Prostate gland (tissue), 2 donors: ENCODE measurements at regions not wholly inside any gene's neighbourhood (a gene's known extent, or its start where the extent isn't known, plus 50 kb on each side); places are given as distances from the start of the nearest gene placed in this dataset.
"Not testable (repeated sequence)": the region's sequence is repeated elsewhere in the genome, so short reads cannot be mapped to it uniquely, and the experiment has no call there.

Experiments used
- DNase-seq: peaks from one replicate; pipeline ENCODE4 v3.0.0-alpha.2; 2019; ENCODE audit warnings: low spot score
- H3K27ac ChIP-seq, 2 donors: fragments of 200-600 bp; sonication (generic); 2 replicates each; pipeline ENCODE4 v1.5.1; 2017 to 2019
- H3K27me3 ChIP-seq: fragments of 200-600 bp; sonication (generic); replicated peaks from 2 replicates; pipeline ENCODE4 v1.5.1; 2019; ENCODE audit not compliant: insufficient read depth
- H3K36me3 ChIP-seq, 2 donors: fragments of 200-600 bp; sonication (generic); 1 replicate in 1 of 2; 2 replicates in 1 of 2; pipeline versions ENCODE4 v1.5.1 to v1.8.1; 2017 to 2019
- H3K4me1 ChIP-seq: fragments of 200-600 bp; sonication (generic); replicated peaks from 2 replicates; pipeline ENCODE4 v1.5.1; 2019
- H3K4me3 ChIP-seq, 2 donors: fragments of 200-600 bp; sonication (generic); 2 replicates each; pipeline ENCODE4 v1.5.1; 2017 to 2019
- H3K9me3 ChIP-seq: fragments of 200-600 bp; sonication (generic); 2 replicates; pipeline ENCODE4 v1.5.1; 2017
- POLR2A ChIP-seq: fragments of 450-650 bp; IDR thresholded peaks from one replicate; pipeline ENCODE4 v1.6.1; 2016; ENCODE audit warnings: antibody characterized with exemption, mild to moderate bottlenecking
- POLR2AphosphoS5 ChIP-seq: sonication (generic); formaldehyde crosslinking; IDR thresholded peaks from one replicate; pipeline ENCODE4 v1.6.1; 2017; ENCODE audit warnings: antibody characterized with exemption
- WGBS: methylation state at CpG from one replicate; pipeline ENCODE4 v1.1.5; 2018; 5-methylcytosine and 5-hydroxymethylcytosine counted together
- intact Hi-C: fragments of 100-400 bp; cut with DNase I; formaldehyde crosslinking; loops from one replicate; pipeline ENCODE4 v1.14.2; 2022
- TF ChIP-seq, protein P1 (sequence below), 4 experiments: fragments of 200-600 bp in 2 of 4; fragments of 450-650 bp in 2 of 4; sonication (generic) in 2 of 4; IDR thresholded peaks; 1 replicate in 3 of 4; 2 replicates in 1 of 4; pipeline ENCODE4 v1.5.1; 2016 to 2019; ENCODE audit warnings: antibody characterized with exemption in 4 of 4, mild to moderate bottlenecking in 2 of 4, moderate library complexity in 2 of 4

DNA sequence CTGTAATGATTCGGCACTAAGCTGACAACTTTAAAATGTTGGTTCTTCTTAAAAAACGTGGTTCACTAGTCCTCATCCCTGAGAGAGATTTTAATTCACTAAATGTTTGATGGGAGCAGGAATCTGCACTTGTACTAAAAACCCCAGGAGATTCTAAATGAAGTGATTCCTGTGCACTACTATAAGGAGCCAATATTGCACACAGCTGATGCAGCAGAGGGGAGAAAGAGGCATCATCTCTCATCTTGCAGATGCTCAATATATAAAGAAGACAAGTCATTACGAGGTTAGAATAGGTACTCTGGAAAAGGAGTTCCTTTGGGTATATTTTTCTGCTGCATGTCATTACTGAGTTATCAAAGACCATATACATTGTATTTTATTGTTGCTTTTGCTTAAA lies 207.6 kb upstream of the RASGEF1B start:
- no peak for DNase-seq
- Histone ChIP-seq H3K4me1 (no peaks in the 10 kb centered on the region), H3K9me3 (no peaks in the 10 kb centered on the region), H3K4me3 (no peak overlapping the region), H3K27me3 (no peaks in the 10 kb centered on the region), H3K27ac (no peak overlapping the region), H3K36me3 (no peaks in the 10 kb centered on the region)
- WGBS, result 85% methylated on average over 3 of the region's 3 CpGs
- no peak for TF ChIP-seq POLR2AphosphoS5
- TF ChIP-seq, protein P1, sequence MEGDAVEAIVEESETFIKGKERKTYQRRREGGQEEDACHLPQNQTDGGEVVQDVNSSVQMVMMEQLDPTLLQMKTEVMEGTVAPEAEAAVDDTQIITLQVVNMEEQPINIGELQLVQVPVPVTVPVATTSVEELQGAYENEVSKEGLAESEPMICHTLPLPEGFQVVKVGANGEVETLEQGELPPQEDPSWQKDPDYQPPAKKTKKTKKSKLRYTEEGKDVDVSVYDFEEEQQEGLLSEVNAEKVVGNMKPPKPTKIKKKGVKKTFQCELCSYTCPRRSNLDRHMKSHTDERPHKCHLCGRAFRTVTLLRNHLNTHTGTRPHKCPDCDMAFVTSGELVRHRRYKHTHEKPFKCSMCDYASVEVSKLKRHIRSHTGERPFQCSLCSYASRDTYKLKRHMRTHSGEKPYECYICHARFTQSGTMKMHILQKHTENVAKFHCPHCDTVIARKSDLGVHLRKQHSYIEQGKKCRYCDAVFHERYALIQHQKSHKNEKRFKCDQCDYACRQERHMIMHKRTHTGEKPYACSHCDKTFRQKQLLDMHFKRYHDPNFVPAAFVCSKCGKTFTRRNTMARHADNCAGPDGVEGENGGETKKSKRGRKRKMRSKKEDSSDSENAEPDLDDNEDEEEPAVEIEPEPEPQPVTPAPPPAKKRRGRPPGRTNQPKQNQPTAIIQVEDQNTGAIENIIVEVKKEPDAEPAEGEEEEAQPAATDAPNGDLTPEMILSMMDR (IDR thresholded peaks at IDR 0.05), result no peak
- TF ChIP-seq POLR2A, result no peak
- intact Hi-C loops, result no loop called here

DNA sequence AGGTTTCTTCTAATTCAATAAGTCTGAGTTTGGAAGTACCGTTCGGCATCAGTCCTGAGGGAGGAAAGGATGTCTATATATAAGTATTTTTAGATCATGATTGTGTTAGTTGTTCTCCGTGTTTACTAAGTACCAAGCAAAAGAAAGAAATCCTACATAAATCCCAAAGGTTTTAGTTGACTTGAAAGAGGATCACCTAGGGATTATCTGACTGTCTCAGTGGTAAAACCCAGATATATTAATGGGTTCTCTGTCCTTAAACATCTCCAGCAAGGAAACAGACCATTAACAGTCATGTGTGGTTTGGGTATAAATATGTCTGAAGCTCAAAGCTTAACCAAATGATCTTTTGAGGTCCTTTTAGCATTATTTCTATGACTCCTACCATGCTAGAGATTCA lies 207.1 kb upstream of the RASGEF1B start:
- 79% methylated on average over 3 of the region's 3 CpGs for WGBS
- Histone ChIP-seq H3K27me3 (no peaks in the 10 kb centered on the region), H3K4me1 (no peaks in the 10 kb centered on the region), H3K4me3 (no peak overlapping the region), H3K9me3 (no peaks in the 10 kb centered on the region), H3K27ac (no peak overlapping the region), H3K36me3 (no peaks in the 10 kb centered on the region)
- DNase-seq, result no peak
- TF ChIP-seq POLR2A (no peak), POLR2AphosphoS5 (no peak)
- TF ChIP-seq, protein P1 (IDR thresholded peaks at IDR 0.05), result no peak
- intact Hi-C loops, result no loop called here

DNA sequence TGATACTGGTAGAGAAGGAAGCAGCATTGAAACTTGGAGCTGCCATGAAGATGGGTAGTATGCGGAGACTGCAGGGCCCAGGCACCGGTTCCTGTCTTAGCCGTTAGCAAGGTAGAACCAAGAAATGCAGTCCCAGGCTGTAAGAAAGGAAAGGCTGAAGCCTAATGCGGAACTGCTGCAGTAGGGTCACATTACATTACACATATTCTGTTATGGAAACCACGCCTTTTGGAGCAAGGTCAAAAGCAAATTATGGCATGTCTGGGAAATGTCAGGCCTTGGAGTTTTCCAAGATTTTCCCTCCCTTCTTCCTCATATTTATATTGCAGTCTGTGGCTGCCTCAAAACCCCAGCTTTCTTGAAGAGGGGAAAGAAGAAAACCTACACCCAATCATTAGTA lies 204.8 kb upstream of the RASGEF1B start:
- DNase-seq, result no peak
- no peaks in the 10 kb centered on the region for H3K36me3 ChIP-seq
- intact Hi-C loops, result no loop called here
- no peak overlapping the region for H3K27ac ChIP-seq
- no peaks in the 10 kb centered on the region for H3K27me3 ChIP-seq
- TF ChIP-seq POLR2A (no peak), POLR2AphosphoS5 (no peak)
- TF ChIP-seq, protein P1 (IDR thresholded peaks at IDR 0.05), result no peak
- no peaks in the 10 kb centered on the region for H3K4me1 ChIP-seq
- 66% methylated on average over 5 of the region's 5 CpGs for WGBS
- no peak overlapping the region for H3K4me3 ChIP-seq
- H3K9me3 ChIP-seq, result no peaks in the 10 kb centered on the region

DNA sequence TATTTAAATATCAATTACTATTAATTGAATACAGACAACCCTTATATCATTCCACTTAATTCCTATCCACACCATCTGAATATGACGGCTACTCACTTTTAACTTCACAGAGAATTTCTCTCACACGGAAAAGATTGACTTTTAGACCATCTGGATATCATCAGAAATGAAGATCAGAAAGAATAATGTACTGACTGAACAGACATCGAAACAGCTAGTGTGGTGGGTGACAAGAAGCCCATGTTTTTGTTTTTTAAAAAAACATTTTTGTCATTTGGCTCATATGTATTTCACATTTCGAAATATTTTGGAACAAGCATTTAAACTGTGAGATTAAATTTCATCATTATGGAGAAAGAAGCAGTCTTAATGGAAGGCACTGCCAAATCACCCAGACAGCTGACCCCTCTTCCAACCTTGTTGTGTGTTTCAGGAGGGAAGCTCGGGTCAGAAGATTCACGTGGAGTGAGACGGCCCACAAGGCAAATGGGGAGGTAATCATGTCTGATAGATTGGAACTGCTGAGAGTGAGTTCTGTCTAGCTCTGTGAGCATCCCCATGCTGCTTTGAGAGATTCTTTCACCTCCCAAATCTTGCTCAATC lies 204.2 kb upstream of the RASGEF1B start:
- WGBS, result 68% methylated on average over 7 of the region's 7 CpGs
- Histone ChIP-seq H3K27me3 (no peaks in the 10 kb centered on the region), H3K4me1 (no peaks in the 10 kb centered on the region), H3K27ac (no peak overlapping the region), H3K4me3 (no peak overlapping the region), H3K36me3 (no peaks in the 10 kb centered on the region), H3K9me3 (no peaks in the 10 kb centered on the region)
- intact Hi-C loops, result no loop called here
- no peak for DNase-seq
- TF ChIP-seq, protein P1 (IDR thresholded peaks at IDR 0.05), result no peak
- TF ChIP-seq POLR2A, result no peak
- TF ChIP-seq POLR2AphosphoS5, result no peak

DNA sequence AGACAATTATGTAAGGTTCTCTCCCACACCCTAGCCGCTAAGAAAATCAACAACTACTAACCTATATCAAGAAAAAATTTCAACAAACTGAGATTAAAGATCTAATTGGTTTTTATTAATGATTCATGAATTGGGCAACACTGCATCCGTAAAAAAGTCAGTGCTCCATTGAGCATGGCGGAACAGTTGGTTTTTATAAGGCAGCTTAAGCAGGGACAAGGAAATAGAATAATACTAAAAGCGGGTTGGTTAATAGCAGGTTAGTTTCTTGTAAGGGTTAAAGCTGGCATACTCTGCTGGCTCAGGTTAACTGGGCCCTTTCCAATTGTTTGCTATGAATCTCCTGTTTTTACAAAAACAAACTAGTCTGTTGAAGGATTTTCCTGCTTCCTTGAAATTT lies 202.3 kb upstream of the RASGEF1B start:
- WGBS, result 88% methylated on average over 4 of the region's 4 CpGs
- intact Hi-C loops, result no loop called here

DNA sequence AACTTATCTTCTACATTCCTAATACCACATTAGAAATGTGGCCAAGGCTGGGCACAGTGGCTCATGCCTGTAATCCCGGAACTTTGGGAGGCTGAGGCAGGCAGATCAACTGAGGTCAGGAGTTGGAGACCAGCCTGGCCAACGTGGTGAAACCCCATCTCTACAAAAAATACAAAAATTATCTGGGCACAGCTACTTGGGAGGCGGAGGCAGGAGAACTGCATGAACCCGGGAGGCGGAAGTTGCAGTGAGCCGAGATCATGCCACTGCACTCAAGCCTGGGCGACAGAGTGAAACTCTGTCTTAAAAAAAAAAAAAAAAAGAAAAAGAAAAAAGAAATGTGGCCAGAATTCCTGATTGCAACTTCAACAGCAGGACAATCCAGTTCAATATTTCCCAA lies 196.6 kb upstream of the RASGEF1B start:
- H3K36me3 ChIP-seq, H3K4me1 ChIP-seq, H3K27ac ChIP-seq, H3K4me3 ChIP-seq, DNase-seq, intact Hi-C loops, H3K9me3 ChIP-seq, H3K27me3 ChIP-seq: not testable (repeated sequence)
- WGBS, result 85% methylated on average over 7 of the region's 7 CpGs

More for the DNA sequence above, 202.3 kb upstream of the RASGEF1B start:
- TF ChIP-seq, protein P1 (IDR thresholded peaks at IDR 0.05), result no peak
- TF ChIP-seq POLR2AphosphoS5, result no peak
- no peak for TF ChIP-seq POLR2A
- Histone ChIP-seq H3K27me3 (no peaks in the 10 kb centered on the region), H3K9me3 (no peaks in the 10 kb centered on the region), H3K36me3 (no peaks in the 10 kb centered on the region), H3K4me1 (no peaks in the 10 kb centered on the region), H3K4me3 (no peak overlapping the region), H3K27ac (no peak overlapping the region)
- no peak for DNase-seq
